Heart left ventricle (tissue), 16 donors: ENCODE measurements at regions not wholly inside any gene's neighbourhood (a gene's known extent, or its start where the extent isn't known, plus 50 kb on each side); places are given as distances from the start of the nearest gene placed in this dataset.

Source experiments
- ATAC-seq, 4 donors: fragments of 200-7000 bp; cut with Tn5 transposase; one replicate each; pipeline ENCODE4 v1.9.1; 2020 to 2022; ENCODE audit warnings: moderate library complexity in 4 of 4, mild to moderate bottlenecking in 3 of 4, moderate number of reproducible peaks in 1 of 4
- DNase-seq, 5 donors: peaks; one replicate each; pipeline ENCODE4 v3.0.0-alpha.2; 2020
- H3K27ac ChIP-seq, 12 donors: fragments of 200-600 bp; sonication (generic) in 4 of 12; one replicate each; pipeline versions ENCODE4 v1.5.0 to v1.8.0; 2016 to 2022; ENCODE audit warnings: mild to moderate bottlenecking in 2 of 12
- H3K27me3 ChIP-seq, 9 donors: fragments of 200-600 bp; sonication (generic) in 2 of 9; one replicate each; pipeline versions ENCODE4 v1.5.1 to v1.8.0; 2016 to 2022; ENCODE audit warnings: mild to moderate bottlenecking in 3 of 9
- H3K36me3 ChIP-seq, 9 donors: fragments of 200-600 bp; sonication (generic) in 2 of 9; one replicate each; pipeline versions ENCODE4 v1.5.0 to v1.8.0; 2018 to 2022; ENCODE audit warnings: mild to moderate bottlenecking in 2 of 9
- H3K4me1 ChIP-seq, 12 donors: fragments of 200-600 bp; sonication (generic) in 4 of 12; one replicate each; pipeline versions ENCODE4 v1.5.0 to v1.8.0; 2016 to 2022; ENCODE audit warnings: mild to moderate bottlenecking in 3 of 12
- H3K4me3 ChIP-seq, 12 donors: fragments of 200-600 bp; sonication (generic) in 4 of 12; one replicate each; pipeline versions ENCODE4 v1.5.0 to v1.8.0; 2017 to 2022; ENCODE audit warnings: mild to moderate bottlenecking in 9 of 12, moderate library complexity in 4 of 12
- H3K9me3 ChIP-seq, 12 donors: fragments of 200-600 bp; sonication (generic) in 4 of 12; one replicate each; pipeline versions ENCODE4 v1.5.0 to v1.8.0; 2016 to 2022; ENCODE audit warnings: mild to moderate bottlenecking in 1 of 12
- POLR2A ChIP-seq, 2 donors: fragments of 450-650 bp; IDR thresholded peaks; one replicate each; pipeline ENCODE4 v1.6.1; 2017; ENCODE audit warnings: antibody characterized with exemption in 2 of 2, mild to moderate bottlenecking in 2 of 2, moderate library complexity in 2 of 2
- WGBS, 4 donors: extraction: QIAGEN DNeasy Blood & Tissue Kit in 2 of 4; methylation state at CpG; one replicate each; pipeline versions ENCODE4 v1.1.5 to v1.1.7; 2013 to 2018; 5-methylcytosine and 5-hydroxymethylcytosine counted together
- intact Hi-C, 10 donors: fragments of 100-400 bp; cut with DNase I; formaldehyde crosslinking; loops; one replicate each; pipeline versions ENCODE4 v1.11.1 to v1.14.2; 2022
- TF ChIP-seq, protein P1 (sequence below), 12 donors: fragments of 200-600 bp; sonication (generic) in 4 of 12; IDR thresholded peaks; one replicate each; pipeline versions ENCODE4 v1.5.0 to v1.8.0; 2018 to 2022; ENCODE audit warnings: antibody characterized with exemption in 12 of 12, mild to moderate bottlenecking in 5 of 12
- donor health status: ischemic (EF 13 %, LVEDD 7.1; RV severe dilation, severe dysfunction).
- donor health status: healthy with polysubstance abuse.
- donor health status: DM: no; HTN: yes; CAD: no.
- donor health status: DM: no; HTN: no; CAD: no.
- donor health status: ischemic (EF 25% LVEDD 6.9; RV normal size, moderate dysfunction).
- donor health status: ischemic (EF 25% LVEDD 5.7; RV mildly dilated, moderate dysfunction).
- donor health status: healthy.
- donor health status: DM: yes; HTN: yes; CAD: no.
- donor health status: ischemic (EF 35%, LVEDD 5.7; RV mildly dilated, moderate dysfunction).
- donor health status: nonischemic (EF 11% LVEDD 7.7; RV severe dilation, severe dysfunction).
- donor health status: DM: yes; HTN: yes; CAD: no.
- donor health status: PGD.
- donor health status: ischemic (EF 29% LVEDD 5.4; RV normal size, mild dysfunction).
- donor health status: nonischemic (EF 23%, LVEDD 6.1; RV moderate dilation, normal function).

DNA sequence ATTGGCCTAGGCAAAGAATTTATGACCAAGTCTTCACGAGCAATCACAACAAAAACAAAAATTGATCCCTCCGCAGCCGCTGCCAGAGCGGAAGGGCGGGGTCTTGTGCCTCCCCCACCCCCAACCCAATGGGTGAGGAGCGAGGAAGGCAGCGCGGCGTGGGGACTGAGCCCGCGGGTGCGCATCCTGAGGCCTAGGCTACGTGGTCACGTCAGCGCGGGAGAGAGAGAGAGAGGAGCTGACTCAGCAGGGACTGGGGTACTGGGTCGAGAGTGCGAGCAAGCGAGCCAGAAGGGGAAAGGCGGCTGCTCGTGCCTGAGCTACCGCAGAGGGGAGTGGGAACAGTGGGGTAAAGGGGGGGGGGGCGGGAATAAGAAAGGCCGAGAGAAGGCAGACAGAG lies 90.1 kb upstream of the FERMT1 start:
- DNase-seq, result no peak
- H3K27me3 ChIP-seq, result no peaks in the 10 kb centered on the region
- no peak for TF ChIP-seq POLR2A (IDR thresholded peaks at IDR 0.05)
- TF ChIP-seq, protein P1, sequence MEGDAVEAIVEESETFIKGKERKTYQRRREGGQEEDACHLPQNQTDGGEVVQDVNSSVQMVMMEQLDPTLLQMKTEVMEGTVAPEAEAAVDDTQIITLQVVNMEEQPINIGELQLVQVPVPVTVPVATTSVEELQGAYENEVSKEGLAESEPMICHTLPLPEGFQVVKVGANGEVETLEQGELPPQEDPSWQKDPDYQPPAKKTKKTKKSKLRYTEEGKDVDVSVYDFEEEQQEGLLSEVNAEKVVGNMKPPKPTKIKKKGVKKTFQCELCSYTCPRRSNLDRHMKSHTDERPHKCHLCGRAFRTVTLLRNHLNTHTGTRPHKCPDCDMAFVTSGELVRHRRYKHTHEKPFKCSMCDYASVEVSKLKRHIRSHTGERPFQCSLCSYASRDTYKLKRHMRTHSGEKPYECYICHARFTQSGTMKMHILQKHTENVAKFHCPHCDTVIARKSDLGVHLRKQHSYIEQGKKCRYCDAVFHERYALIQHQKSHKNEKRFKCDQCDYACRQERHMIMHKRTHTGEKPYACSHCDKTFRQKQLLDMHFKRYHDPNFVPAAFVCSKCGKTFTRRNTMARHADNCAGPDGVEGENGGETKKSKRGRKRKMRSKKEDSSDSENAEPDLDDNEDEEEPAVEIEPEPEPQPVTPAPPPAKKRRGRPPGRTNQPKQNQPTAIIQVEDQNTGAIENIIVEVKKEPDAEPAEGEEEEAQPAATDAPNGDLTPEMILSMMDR (IDR thresholded peaks at IDR 0.05), result no peak
- WGBS, 4 donors, result 94 to 95% (median 95%) methylated on average over 23 to 24 of the region's 24 CpGs
- H3K36me3 ChIP-seq, result no peaks in the 10 kb centered on the region
- intact Hi-C loops, result no loop called here
- H3K4me1 ChIP-seq, result no peaks in the 10 kb centered on the region
- H3K9me3 ChIP-seq, result peaks cover 0 to 10% (median 0%) of the 10 kb centered on the region in 12 donors
- no peak overlapping the region for H3K27ac ChIP-seq
- ATAC-seq, result no peak
- no peak overlapping the region for H3K4me3 ChIP-seq

DNA sequence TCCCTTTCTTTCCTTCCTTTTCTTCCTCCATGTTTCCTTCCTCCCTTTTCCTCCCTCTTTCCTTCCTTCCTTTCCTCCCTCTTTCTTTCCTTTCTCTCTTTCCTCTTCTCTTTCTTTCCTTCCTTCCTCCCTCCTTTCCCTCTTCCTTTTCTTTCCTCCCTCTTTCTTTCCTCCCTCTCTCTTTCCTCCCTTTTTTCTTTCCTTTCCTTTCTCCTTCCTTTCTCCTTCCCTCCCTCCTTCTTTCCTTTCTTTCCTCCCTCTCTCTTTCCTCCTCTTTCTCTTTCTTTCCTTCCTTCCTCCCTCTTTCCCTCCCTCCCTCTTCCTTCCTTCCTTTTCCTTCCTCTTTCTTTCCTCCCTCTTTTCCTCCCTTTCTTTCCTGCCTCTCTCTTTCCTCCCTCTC lies 86.3 kb upstream of the FERMT1 start:
- Histone ChIP-seq H3K4me3 (no peak overlapping the region), H3K9me3 (peaks cover 0 to 27% (median 3%) of the 10 kb centered on the region in 12 donors), H3K27me3 (no peaks in the 10 kb centered on the region), H3K36me3 (no peaks in the 10 kb centered on the region), H3K4me1 (no peaks in the 10 kb centered on the region), H3K27ac (no peak overlapping the region)
- DNase-seq, result no peak
- no peak for ATAC-seq
- TF ChIP-seq, protein P1 (IDR thresholded peaks at IDR 0.05), result no peak
- TF ChIP-seq POLR2A (IDR thresholded peaks at IDR 0.05), result no peak
- intact Hi-C loops, result no loop called here

DNA sequence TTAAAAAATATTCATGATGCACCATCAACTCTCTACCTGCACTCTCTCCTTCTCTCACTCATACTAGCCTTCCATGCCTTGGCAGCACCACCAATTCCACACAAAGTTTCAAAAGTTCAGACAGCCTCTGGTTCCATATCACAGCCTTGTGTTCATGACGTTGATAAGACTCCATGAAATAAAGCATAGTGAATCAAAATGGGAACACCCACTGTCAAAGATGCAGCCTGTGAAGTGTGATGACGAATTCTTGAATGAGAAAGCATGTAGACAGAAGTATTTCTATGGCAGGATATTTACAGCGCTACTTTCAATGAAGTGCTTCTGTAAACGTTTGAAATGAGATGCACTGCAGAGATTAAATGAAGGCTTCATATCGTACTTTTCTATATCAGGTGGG lies 77.3 kb upstream of the FERMT1 start:
- WGBS, 4 donors, result 56 to 64% (median 58%) methylated on average over 5 of the region's 5 CpGs
- H3K9me3 ChIP-seq, result peaks cover 0 to 4% (median 0%) of the 10 kb centered on the region in 12 donors
- H3K4me3 ChIP-seq, result no peak overlapping the region
- TF ChIP-seq, protein P1 (IDR thresholded peaks at IDR 0.05), result no peak
- TF ChIP-seq POLR2A (IDR thresholded peaks at IDR 0.05), result no peak
- ATAC-seq (no peak), DNase-seq (no peak)
- H3K36me3 ChIP-seq, result no peaks in the 10 kb centered on the region
- no peak overlapping the region for H3K27ac ChIP-seq
- intact Hi-C loops, result no loop called here
- H3K4me1 ChIP-seq, result no peaks in the 10 kb centered on the region
- no peaks in the 10 kb centered on the region for H3K27me3 ChIP-seq

- H3K4me3 ChIP-seq, result no peak overlapping the region
- TF ChIP-seq, protein P1 (IDR thresholded peaks at IDR 0.05), result no peak
- no peak for TF ChIP-seq POLR2A (IDR thresholded peaks at IDR 0.05)
- DNase-seq, result no peak
- no peak for ATAC-seq
- H3K27me3 ChIP-seq, result peaks cover 0 to 11% (median 0%) of the 10 kb centered on the region in 9 donors
- WGBS, 4 donors, result 27 to 37% (median 34%) methylated on average over 3 of the region's 3 CpGs
- H3K4me1 ChIP-seq, result no peaks in the 10 kb centered on the region
- intact Hi-C loops, result no loop called here
- peaks cover 0 to 5% (median 0%) of the 10 kb centered on the region in 12 donors for H3K9me3 ChIP-seq
- H3K27ac ChIP-seq, result no peak overlapping the region
- H3K36me3 ChIP-seq, result no peaks in the 10 kb centered on the region
Measured at GRCh38 chr20:6185268-6185667, 62.4 kb upstream of the FERMT1 start.
